GM21381 (cell line): ENCODE measurements at regions not wholly inside any gene's neighbourhood (a gene's known extent, or its start where the extent isn't known, plus 50 kb on each side); places are given as distances from the start of the nearest gene placed in this dataset.

Experiments used
- ATAC-seq: cut with Tn5 transposase; IDR thresholded peaks from one replicate; pipeline ENCODE4 v1.9.1; 2021; ENCODE audit warnings: mild to moderate bottlenecking, moderate library complexity; ENCODE audit not compliant: unreplicated experiment

DNA sequence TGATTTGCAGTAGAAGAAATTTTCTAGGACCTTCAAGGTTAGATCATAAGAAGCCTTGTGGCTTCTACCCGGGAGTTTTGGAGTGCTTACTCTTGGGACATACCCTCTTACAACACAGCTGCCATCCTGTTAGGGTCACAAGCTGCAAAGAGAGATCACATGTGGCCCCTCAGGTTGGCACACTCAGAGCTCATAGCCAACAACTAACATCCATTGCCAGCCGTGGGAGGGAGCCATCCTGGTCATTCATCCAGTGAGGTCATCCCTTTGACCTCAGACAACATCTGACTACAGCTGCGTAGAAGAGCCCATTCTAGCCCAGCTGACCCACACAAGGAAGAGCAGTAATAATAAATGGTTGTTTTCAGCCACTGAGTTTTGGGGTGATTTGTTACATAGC is 76.9 kb upstream of the NABP1 start:
- ATAC-seq: no peak

DNA sequence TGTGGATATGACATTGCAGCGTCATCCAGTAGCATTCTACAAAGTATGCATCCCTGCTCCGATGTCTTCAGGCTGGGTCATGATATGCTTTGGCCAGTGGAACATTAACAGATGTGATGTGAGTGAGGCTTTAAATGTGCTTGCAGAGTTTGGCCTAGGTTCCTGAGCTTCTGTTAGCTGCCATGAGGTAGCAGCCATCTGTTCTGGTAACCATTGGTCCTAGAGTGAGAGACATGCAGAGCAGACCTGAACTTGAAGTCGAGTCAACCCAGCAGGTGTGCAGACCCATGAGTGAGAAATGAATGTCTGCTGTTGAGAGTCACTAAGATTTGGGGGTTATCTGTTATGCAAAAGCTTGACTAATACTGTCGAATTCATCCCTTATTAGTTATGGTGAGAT is 73.8 kb upstream of the NABP1 start:
- ATAC-seq: no peak

DNA sequence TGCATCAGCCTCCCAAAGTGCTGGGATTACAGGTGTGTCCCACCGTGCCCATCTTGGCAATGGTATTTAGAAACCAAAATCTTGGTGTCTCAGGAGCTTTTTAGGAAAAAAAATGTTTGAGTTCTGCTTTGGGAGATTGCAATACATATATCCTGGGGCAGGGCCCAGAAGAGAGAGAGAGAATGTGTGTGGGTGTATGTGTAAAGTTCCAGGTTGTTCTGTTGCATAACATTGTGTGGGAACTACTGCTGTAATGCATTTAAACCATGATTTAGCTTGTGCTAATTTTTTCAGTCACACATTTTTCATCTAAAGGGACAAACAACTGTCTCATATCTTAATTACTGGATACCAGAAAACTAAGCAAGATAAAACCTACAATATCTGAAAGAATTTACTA is 70.8 kb upstream of the NABP1 start:
- no peak for ATAC-seq

DNA sequence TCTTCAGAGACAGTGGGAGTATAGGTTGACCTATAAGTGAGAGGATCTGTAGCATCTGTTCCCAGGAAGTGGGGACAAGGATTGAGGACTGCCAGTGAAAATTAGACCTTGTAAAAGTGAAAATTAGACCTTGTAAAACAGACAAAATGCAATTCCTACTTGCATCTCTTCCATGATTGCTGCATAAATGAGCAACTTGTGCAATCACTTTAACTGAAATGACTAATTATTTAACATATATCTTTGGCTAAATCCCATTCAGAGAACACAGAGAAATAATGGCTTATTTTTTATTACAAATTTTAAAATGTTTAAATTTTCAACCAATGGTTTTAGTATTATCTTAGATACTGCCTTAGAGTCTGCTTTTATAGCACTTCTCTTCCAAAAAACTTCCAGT is 67.2 kb upstream of the NABP1 start:
- ATAC-seq: no peak

DNA sequence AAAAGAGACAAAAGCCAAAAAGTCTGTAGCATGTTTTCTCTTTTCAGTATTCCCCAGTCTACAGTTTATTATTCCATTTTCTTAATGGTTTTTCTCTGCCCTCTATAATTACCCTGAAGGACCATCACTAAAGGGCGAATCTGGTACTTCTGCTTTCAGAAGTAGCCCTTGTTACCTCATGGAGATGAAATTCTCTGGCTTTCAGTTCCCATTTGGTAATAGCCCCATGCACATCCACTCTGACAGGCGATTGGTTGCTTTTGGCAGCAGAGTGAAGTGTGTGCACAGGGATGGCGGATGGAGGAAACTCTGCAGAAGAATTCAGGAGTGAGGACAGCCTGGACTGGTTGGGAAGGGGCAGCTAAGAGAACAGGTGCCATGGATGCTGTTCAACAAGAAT is 66.3 kb upstream of the NABP1 start:
- ATAC-seq: peak; percentile 97

DNA sequence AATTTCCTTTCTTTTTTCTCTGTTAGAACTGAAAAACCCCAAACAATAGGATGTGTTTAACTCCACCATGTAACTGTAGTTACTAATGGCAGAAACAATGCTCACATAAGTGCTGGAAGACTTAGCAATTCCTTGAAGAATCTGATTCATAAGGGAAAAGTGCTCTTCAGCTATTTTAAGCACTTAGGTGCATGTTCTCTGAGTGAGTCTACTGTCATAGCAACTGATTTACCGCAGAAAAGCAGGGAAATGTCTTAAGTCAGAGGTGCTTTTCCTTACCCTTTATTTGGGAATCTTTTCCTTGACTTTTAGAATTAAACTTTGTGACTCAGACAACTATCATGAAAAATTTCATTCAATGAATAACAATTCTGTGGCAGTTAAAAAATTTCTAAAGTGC is 65.4 kb upstream of the NABP1 start:
- no peak for ATAC-seq

DNA sequence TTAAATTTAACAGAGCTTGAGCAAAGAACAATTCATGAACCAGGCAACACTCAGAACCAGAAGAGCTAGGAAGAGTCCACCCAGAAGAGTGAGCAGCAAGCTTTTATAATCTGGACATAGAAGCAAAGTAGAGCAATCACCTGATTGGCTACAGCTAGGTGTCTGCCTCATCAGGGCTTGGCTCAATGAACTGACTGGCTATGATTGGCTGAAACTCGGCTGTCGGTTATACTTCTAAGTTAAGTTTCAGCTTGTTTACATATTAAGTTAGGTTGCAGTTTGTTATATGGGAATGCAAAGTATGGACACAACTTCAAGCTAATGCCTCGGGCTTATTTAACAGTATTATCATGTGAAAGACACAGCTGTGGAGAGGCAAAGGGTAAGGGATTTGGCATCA is 63.2 kb upstream of the NABP1 start:
- ATAC-seq: no peak

DNA sequence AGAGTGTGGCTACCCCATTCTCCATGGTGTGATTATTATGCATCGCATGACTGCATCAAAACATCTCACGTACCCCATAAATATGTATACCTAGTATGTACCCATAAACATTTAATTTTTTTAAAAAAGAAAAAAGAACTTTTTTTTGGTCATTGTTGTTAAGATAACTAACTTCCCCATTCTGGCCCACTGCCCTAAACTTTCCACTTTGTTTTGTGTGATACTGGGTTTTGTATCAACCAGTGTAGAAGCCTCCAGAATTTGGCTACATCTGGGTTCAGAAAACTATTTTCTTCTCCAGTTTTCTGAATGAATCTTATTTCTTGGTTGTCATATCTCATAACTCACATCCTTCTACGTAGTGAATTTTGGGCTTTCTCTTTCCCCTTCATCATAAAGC is 62.3 kb upstream of the NABP1 start:
- no peak for ATAC-seq

DNA sequence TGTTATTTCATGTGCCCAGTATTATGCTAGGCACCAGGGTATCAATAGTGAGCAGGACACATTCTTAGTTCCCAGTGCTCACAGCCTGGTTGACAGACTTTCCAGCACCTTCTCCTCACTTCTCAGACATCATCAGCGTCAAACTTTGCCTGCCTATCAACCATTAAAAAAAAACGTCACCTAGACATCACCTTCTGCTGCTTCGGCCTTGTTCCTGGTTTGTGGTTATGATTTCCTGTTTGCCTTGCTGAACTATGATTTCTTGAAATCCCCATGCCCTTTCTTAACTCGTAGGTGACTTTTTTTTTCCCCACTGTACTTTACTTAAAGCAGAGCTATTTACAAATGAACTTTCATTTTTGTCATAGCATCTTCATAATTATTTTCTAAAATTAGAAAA is 60.4 kb upstream of the NABP1 start:
- ATAC-seq: peak; percentile 94

DNA sequence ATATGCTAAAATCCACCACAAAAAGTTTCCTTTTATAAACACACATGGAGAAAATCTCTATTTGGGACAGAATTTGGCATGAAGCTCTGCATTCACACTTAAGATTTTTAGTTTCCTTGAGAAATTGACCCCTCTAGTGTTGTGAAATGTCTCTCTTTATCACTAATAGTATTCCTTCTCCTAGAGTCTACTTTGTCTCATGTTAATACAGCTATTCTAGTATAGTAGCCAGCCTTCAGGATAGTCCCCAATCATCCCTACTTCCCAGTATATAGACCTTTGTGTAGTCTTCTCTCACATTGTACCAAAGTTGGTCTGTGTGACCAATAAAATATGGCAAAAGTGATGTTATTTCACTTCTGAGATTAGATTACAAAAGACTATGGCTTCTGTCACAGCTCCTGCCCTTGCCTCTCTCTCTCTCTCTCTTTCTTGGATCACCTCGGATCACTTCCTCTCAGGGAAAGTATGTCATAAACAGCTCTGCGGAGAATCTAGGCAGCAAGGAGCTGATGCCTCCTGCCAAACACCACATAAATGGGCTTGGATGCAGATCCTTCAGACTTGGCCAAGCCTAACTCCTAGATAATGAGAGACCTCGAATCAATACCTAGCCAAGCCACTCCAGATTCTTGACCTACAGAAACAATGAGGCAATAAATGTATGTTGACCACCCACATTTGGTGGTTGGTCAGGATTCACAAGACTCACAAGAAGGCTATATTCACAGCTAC is 59.7 kb upstream of the NABP1 start:
- peak; percentile 9 for ATAC-seq

DNA sequence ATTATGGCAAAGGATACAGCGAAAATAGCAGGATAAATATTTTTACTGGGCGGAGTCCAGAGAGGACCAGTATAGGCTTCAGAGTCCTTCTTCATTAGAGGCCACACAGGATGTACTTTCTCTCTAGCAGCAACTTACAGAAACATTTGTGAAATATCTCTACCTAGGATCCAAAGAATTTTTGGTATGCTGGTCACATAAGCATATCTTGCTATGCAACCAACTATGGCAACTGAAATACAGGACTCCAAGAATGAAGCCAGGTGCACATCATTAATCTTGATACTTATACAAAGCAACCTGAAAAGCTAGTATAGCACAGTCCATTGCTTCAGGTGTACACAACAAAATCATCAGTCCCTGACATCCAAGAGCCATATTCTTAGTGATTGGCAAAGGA is 59.1 kb upstream of the NABP1 start:
- no peak for ATAC-seq

DNA sequence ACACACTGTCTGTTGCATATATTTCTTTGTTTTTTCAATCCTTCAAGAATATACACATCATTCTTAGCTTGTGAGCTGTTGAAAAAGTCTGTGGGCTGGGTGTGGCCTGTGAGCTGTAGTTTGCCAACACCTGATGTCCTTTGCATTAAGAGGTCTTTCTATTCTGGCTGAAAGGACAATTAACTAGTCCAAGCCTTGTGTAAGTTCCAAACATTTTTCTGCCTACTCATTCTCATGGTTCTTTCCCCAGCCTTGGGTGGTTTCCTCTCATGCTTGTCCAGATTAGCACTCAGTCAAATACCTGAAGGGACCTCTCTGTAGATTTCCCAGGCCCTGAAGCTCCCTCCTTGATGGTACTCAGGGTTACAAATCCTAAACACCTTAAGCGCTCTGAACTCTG is 57.8 kb upstream of the NABP1 start:
- no peak for ATAC-seq

DNA sequence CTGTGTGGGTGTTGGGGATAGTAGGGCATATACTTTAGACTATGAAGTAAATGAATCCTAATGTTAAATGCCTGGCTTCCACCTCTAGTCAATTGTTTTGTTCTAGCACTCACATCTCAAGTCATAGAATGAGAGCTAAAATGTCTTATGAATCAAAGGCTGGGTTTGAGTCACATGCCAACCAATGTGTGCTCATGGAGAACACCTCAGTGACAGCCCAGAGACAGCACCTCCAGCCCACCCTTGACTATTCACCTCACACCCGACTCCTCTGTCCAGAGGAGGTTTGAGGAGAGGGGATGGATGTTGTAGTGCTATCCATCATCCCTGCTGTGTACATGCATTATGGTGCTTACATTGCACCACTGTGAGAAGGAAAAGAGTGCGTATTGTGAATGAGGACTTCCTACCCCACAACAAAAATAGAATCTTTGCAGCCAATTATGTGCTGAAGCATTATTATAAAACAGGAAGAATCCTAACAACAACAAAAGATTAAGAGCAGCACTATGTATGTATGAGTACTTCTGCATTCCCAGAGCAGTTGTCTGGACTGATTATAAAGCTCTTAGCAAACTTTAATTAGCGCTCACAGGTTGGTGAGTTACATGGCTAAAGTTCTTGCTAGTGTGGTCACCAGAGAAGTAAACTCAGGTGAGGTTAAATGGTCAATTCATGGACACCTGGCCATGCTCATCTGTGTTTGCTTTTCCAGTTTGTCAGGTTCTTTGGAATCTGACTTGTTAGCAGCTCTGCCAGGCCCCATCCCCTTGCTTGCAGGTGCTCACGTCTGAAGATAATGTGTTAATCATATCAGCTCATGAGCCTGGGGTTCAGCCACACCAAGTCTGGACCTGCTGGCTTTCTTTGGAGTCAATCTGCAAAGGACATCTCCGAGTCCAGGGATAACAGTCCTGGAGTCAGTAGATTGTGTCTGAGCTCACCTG is 55.3 kb upstream of the NABP1 start:
- ATAC-seq: no peak

DNA sequence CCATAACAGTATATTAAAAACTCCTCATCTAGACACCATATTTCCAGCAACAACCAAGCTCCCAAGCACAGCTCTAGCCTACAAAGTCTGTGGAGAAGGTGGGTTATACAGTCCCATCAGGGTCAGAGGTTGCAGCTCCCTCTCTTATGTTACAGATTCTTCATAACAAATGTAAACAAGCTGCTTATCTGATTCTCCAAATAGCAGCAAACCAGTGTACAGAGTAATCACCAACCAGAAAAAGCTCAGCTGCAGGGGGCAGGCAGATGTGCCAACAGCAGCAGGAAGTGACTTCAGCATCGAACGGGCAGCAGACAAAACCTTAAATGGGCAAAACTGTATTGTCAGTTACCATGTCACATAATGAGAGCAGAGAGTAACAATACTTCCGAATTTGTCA is 52.9 kb upstream of the NABP1 start:
- ATAC-seq: no peak

DNA sequence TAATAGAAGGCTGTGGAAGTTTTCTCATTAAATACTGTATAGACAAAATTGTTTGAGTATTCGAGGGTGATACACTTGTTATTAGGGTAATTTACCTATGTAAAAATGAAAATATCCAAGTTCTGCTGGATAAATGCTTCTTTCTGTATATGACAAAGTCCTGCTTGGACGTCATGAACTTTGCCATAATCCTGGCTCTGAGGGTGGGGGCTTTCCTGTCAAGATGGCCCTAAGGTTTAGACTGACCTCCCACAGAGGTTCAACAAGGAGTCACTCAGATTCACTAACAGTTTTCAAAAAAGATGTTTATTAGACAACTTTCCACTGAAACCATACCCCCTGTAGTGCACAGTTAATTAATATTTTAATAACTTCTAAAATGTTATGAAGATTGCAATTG is 52.5 kb upstream of the NABP1 start:
- ATAC-seq: no peak

DNA sequence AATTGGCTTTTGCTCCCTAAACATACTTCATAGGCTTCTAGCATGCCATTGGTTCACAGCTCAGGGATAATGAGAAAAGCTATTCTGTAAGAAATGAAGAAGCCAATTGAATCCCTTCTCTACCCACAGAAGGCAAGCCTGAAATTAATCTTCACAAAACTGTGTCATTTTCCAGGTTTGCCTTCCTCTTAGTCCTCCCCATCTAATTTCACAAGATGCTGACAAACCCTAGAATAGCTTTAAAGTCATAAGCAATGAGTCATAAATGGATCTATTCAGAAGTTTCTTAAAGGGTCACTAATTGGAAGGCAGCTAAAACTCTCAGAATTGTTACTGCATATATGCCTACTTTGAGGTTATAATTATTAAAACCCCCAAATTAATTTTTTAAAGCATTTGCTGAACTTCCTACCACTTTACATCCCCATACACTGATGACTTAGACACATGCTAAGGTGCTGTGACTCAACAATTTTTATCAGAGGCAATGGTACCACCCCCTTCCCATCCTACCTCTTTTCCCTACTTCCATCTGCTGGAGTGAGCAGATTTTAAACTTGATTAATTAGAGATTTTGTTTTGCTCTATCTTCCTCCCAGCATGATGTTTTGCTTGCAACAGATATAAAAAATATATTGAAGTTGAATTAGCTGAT is 51.3 kb upstream of the NABP1 start:
- no peak for ATAC-seq

DNA sequence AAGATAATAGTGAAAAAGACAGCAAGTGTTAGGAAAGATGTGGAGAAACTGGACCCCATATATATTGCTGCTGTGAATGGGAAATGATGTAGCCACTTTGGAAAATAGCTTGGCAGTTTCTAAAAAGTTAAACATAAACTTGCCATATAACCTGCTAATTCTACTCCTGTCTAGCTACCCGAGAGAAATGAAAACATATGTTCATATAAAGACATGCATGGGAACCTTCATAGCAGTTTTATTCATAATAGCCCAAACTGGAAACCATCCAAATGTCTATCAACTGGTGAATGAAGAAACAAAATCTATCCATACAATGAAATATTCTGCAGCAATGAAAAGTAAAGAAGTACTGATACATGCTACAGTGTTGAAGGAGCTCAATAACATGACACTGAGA is 50.4 kb upstream of the NABP1 start:
- no peak for ATAC-seq
